HL-60 (cell line): ENCODE measurements at regions not wholly inside any gene's neighbourhood (a gene's known extent, or its start where the extent isn't known, plus 50 kb on each side); places are given as distances from the start of the nearest gene placed in this dataset.

Experiments used
- POLR2AphosphoS5 ChIP-seq: IDR thresholded peaks from 2 replicates; pipeline ENCODE4 v1.6.1; 2012; ENCODE audit warnings: low read depth
- TF ChIP-seq, protein P1 (sequence below): IDR thresholded peaks from one replicate; pipeline ENCODE4 v1.5.1; 2011; ENCODE audit warnings: low read length, control low read depth, inconsistent platforms; ENCODE audit not compliant: insufficient read depth

DNA sequence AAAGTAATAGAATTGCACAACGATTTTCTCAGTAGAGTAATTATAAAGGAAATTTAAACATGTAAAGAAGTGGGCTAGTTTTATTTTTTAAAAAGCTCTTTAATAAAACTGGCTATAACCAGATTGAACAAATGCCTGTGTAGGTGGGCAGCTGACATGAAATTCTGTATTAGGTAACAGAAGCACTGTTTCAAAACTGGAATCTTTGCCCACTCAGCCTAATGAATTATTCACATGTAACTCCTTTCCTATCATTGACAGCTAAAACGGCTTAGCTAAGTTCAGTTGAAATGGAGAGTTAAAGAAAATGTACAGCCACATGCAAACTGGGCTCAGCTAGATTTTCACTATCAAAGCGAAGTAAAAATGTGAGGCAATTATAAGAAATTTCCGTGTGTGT lies 1300.1 kb upstream of the ACO1 start:
- TF ChIP-seq, protein P1, sequence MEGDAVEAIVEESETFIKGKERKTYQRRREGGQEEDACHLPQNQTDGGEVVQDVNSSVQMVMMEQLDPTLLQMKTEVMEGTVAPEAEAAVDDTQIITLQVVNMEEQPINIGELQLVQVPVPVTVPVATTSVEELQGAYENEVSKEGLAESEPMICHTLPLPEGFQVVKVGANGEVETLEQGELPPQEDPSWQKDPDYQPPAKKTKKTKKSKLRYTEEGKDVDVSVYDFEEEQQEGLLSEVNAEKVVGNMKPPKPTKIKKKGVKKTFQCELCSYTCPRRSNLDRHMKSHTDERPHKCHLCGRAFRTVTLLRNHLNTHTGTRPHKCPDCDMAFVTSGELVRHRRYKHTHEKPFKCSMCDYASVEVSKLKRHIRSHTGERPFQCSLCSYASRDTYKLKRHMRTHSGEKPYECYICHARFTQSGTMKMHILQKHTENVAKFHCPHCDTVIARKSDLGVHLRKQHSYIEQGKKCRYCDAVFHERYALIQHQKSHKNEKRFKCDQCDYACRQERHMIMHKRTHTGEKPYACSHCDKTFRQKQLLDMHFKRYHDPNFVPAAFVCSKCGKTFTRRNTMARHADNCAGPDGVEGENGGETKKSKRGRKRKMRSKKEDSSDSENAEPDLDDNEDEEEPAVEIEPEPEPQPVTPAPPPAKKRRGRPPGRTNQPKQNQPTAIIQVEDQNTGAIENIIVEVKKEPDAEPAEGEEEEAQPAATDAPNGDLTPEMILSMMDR: no peak
- no peak for TF ChIP-seq POLR2AphosphoS5
